Stimulated activated CD8-positive, alpha-beta memory T cell treated with anti-CD3 and anti-CD28 coated beads, Interleukin-2, amount 100 ng/mL, for 48 hours (primary cell): ENCODE measurements at regions not wholly inside any gene's neighbourhood (a gene's known extent, or its start where the extent isn't known, plus 50 kb on each side); places are given as distances from the start of the nearest gene placed in this dataset.

Experiments used
- DNase-seq, 2 donors: peaks; one replicate each; pipeline ENCODE4 v3.0.0-alpha.2; 2020; ENCODE audit warnings: low read depth in 2 of 2

DNA sequence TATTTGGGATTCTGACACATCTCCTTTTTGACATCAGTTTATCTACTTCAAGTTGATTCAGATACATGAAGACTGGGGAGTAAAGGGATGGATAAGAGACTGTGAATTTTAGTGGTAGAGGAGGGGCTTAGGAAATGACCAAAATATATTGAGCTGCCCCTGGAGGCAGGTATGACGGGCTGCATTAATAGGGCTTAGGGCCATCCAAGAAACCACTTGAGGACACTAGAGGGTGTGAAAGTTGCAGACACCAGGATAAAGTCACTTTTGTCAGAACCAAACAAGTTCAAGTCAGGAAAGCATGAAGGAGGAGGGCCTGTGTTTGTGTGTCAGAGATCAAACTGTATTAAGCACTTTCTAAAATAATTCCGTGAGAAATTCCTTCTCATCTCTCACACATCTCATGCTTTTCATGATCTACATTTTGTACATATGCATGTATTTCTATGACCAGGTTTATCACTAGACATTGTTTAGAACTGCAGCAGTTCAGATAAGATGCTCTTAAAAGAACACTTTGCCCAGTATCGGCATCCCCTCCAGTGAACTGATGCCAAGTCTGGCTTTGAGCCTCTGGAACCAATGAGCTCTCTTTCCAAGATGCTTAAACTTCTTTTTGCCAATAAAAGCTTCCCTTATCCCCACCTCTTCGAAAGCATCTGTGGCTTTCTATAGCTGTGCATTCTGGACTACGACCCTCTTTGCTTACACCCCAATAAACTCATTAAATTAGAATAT lies 136.9 kb downstream of the SLC38A1 start:
- DNase-seq = no peak

DNA sequence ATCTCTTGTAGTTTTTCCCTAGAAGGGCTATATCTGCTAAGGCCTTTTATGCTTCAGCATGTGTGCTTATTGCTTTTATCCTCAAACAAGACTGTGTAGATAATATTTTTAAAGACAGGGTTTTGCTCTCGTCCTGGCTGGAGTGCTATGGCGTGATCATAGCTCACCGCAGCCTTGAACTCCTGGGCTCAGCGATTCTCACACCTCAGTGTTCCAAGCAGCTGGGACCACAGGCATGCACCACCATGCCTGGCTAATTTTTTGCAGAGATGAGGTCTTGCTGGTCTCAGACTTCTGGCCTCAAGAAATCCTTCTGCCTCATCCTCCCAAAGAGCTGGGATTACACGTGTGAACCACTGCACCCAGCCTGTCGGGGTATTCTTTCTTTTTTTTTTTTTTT lies 137.3 kb upstream of the SCAF11 start:
- DNase-seq = no peak

DNA sequence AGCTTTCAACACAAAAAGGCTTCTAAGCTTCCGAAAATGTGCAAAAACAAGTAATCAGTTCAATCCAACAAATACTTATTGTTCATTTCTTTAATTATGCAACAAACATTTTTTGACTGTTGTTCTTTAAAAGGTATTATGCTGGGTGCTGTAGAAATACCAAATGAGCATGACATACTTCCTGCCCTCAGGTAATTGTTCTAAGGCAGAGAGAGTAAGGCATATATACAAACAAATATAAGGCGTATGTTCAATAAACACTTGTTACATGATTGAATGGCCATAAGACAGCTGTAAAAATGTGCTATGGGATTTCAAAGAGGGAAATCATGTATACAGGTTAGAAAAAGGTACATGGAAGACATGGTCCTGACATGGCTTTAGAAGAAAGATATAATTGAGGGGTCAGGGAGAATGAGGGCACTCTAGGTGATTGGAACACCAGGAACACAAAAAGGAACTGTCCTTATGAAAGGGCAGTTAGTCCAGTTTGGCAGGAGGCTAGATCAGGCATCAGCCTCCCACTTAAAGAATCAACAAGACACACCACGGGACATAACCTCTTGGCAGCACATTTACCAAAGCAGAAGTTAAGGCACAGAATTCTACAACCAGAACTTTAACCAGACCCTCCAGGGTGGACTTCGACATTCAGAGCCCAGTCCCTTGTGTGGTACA lies 135.8 kb upstream of the SCAF11 start:
- no peak for DNase-seq

DNA sequence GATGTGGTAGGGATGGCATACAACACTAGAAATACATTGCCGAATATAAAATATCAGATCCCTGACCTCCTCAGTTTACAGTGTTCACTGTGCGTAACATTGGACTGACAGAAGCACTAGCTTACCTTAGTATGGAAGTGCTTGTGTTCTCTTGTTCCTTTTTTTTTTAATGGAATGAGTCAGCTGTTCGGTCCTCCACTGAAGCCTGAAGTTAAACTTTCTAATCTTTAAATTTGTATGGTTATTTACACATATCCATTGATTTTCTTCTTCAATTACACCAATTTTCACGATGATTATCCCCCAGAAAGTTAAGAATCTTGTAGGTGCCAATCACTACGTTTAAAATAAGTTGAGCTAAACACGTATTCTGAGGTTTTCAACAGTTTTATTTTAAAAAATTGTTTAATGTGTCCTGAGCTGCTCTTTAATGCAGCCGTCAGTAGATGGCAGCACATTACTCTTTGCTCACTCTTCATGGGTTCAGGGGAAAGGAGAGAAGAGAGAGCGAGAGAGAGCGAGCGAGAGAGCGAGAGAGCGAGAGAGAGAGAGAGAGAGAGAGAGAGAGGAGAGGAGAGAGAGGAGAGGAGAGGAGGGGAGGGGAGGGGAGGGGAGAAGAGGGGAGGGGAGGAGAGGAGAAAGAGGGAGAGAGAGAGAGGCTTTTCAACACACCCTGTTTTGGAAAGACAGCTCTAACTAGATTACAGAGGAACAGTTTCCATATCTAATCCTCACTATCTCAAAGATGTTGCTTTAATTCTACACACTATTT lies 134.7 kb upstream of the SCAF11 start:
- peak; percentile 9 to 10 for DNase-seq

DNA sequence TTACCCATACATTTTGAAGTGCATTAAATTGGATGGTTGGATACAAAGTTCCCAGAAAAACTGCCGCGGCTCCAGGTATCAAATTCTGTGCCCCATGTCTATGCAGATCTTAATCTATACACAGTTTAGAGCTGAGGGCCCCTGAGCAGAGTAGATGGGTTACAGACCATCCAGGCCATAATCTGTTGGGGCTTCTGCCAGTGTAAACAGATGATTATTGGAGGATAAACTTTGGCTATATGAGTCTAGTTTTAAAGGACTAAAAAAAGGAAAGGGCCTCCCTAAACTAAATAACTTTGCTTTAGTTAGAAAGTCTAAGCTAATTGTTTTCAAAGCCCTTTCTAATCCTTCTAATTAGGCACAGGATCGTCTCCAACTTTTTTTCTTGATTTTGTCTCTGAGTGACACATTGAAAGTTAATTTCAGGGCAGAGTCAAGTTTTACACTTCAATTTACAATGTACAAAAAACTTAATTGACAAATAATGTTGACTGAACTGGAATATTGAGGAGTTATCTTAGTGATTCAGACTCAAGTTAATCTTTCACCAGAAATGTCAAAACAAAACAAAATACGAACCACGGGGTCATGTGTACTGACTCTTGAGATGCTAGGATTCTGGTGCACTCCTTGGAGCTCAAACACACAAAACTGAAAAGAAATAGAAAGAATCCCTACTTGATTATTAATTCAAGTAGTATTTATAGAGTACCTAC lies 133.9 kb upstream of the SCAF11 start:
- DNase-seq = no peak

DNA sequence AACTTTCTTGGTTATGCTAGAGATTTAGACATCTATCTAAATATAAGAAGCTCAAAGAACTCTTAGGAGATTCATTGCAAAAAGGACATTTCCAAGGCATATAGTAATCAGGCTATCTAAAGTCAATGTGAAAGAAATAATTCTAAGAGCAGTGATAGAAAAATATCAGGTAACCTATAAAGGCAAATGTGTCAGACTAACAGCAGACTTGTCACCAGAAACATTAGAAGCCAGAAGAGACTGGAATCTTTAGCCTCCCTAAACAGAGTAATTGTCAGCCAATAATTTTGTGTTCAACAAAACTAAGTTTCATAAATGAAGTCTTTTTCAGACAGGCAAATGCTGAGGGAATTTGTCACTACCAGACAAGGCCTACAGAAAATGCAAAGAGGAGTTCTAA lies 122.0 kb upstream of the SCAF11 start:
- no peak for DNase-seq

DNA sequence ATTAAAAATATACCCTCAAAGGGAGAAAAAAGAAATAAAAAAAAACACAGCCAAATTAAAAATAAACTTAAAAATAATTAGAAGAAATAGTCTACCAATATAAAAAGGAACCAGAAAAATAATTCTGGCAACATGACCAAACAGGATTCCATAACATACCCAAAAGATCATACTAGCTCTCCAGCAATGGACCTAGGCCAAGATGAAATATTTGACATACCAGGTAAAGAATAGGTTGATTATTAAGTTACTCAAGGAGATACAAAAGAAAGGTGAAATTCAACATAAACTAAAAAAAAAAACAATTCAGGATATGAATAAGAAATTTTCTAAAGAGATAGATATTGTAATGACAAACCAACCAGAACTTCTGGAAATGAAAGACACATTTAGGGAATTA lies 121.3 kb upstream of the SCAF11 start:
- DNase-seq = no peak

DNA sequence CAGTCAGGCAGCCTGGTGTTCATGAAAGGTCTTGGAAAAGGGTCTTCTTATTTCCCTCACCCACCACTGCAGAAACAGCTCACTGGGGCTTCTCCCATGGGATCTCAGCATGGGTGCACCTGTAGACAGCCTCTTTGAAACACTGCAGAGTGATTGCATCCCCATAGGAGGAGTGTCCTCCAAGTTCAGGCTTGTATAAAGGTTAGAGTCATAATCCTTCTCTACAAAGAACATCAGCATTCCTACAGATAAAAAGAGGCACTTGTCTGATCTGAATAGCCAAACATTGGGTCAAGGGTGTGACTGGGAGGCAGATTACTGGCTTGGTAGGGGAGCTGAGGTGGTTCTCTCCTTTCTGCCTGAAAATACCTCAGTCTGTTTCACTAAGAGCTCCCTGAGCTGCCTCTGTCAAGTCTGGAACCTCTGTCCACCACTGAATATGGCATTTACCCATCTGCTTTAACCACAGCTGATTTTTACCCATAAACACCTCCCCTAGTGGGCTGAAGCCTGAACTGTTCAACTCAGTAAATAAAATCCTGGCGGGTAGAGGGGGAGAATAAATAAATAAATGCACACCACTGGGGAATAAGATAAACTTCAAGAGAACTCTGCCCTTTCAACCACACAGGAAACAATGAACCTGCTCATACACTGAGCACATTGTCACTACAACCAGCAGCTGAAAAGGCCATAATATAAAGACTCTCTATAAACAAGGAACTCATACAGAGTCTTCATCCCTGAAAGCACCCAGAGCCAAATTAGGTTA lies 120.7 kb upstream of the SCAF11 start:
- no peak for DNase-seq

DNA sequence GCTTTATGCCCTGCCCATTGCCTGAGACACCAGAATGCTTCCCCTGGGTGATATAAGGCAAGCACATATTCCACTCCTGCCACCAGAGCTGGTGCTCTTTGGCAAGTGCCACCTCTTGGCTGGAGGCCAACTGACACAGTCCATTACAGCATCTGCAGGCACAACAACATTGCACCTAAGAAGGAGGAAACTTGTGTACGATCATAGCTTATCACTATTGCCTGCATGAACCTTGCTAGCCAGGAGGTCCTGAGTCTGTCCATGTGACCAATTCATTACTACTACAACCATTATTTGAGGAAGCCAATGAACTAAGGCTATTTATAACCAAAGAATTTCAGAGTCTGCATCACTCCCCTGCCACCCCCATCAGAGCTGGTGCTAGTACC lies 119.8 kb upstream of the SCAF11 start:
- no peak for DNase-seq

DNA sequence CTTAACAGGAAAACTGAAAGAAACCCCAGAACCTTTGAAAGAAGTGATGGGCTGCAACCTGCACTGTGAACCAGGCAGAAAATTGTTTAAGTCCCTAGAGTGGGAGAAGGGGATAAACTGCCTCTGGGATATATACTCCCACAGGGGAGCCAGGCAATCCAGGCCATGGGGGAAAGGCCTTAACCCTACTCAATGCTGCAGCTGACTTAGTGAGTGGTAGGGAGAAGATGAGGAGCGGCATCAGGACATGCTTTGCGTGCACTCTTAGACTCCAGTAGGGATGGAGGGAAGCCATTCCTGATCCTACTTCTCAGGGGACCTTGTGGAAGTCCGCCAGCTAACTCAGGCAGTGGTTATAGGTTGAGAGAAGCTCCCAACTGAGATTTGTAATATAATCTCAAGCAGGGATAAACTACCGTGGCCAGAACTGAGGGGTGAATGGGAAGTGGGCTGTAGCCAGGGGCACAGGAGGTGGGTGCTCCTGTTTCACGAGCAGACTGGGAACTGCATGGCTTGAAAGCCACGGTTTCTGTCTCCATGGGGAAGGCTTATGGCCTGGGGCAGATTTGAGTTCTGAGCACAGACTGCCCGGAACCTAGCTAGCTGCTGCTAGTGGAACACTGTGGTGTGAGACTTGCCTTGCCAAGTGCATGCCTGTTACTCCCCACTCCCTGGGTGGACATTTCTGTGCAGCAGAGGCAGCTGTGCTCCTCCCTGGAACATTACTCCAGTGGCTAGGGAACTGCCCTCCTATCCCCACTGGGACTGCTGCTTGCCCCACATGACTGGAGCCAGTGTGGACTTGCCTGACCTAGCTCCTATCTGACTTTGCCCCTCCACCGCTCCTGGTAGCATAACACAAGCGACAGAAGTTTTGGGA lies 119.2 kb upstream of the SCAF11 start:
- no peak for DNase-seq

DNA sequence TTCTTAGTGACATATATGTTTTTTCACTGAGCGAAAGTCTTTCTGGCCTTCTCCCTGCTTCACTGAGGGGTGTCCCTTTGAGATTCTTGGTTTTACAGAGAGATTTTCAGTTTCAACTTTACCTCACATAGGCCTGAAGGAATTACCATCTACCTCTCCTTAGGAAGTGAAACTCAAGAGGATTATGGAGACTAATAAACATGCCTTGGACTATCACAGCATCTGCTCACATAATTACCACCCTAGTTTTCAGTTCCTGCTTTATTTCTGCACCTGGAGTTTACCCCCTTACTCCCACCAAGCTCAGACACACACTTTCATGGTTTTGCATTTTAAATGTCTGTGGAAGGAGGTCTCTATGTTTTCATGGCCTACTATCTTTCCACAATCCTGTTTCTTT lies 118.3 kb upstream of the SCAF11 start:
- DNase-seq = no peak

DNA sequence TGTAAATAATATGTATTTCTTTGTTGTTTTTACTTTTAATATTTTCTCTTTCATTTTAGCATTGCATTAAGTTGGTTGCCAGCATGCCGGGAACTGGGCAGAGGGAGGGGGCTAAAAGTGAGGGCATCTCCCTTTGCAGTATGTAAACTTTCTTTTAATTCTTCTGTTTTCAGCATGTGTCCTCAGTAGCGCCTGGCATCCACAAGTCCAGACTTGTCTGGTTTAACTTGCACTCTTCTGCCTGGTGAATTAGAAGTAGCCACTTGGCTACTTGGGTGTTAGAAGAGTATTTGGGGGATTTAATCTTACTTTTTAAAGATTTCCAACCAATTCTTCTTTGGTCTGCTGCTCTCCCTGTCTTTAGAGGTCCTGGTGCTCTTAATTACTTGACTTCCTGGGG lies 117.2 kb upstream of the SCAF11 start:
- no peak for DNase-seq

DNA sequence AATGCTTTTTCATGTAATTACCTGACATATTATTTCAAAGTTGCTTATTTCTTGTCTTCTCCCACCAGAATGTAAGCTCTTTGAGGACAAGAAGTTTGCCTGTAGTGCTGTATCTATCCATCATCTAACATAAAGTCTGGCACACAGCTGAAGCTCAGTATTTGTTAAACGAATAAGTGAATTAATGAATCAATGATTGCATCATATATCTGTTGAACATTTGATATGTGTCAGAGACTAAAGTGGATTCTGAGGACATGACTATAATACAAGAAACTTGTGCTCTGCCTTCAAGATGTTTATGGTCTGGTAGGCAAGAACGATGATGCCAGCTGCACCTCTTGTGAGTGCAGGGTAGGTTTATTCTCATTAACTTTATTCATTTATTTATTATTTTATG lies 115.4 kb upstream of the SCAF11 start:
- no peak for DNase-seq

DNA sequence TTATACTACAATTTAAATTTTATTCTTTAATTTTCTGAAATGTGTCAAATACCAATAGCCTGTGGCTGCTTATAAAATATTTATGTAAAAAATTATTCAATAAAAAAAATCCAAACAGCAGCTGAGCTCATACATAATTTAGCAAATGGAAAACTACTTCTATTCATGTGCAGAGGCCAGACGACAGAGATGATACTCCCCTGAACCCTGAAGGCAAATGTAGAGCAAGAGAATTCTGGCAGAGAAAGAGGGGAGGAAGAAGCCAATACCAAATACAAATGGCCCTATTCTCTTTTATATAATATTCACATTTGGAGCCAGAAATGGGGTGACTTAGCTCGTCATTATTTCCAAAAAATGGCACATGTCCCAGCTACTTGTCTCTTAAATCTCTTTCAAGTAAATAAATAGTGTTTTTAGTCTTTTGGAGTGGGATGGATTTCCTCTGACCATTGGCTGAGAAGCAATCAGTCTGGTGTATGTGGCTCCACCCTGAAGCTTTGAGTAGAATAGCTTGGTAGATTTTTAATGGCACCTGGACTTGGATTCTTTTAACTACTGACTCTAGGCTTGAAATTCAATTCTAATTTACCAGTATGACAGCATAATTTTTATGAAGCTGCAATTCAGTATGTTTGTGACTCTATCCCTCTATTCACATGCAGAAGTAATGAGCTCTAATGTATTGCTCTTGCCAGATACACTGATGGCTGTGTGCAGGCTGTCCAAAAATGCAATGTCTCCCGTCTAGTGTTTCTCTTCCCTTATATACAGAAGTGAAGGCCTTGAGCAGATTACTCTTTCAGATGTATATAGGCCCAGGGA lies 113.4 kb upstream of the SCAF11 start:
- DNase-seq = no peak

DNA sequence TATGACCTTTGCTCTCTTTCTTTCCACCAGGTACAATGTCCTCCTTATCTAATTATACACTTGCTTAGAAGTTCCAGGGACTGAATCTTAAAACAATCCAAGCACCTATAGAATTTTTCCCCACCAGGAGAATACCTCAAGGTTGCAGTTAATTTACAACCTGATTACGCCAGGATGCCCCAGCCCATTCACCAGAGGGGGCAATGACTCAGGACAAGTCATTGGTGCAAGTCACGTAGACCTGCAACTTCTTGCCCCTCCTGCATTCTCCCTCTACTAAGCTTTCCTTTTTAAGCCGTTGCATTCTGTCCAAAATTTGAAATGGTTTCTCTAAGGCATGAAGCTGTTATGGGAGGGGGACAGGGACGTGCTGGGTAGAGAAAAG lies 111.1 kb upstream of the SCAF11 start:
- no peak for DNase-seq

DNA sequence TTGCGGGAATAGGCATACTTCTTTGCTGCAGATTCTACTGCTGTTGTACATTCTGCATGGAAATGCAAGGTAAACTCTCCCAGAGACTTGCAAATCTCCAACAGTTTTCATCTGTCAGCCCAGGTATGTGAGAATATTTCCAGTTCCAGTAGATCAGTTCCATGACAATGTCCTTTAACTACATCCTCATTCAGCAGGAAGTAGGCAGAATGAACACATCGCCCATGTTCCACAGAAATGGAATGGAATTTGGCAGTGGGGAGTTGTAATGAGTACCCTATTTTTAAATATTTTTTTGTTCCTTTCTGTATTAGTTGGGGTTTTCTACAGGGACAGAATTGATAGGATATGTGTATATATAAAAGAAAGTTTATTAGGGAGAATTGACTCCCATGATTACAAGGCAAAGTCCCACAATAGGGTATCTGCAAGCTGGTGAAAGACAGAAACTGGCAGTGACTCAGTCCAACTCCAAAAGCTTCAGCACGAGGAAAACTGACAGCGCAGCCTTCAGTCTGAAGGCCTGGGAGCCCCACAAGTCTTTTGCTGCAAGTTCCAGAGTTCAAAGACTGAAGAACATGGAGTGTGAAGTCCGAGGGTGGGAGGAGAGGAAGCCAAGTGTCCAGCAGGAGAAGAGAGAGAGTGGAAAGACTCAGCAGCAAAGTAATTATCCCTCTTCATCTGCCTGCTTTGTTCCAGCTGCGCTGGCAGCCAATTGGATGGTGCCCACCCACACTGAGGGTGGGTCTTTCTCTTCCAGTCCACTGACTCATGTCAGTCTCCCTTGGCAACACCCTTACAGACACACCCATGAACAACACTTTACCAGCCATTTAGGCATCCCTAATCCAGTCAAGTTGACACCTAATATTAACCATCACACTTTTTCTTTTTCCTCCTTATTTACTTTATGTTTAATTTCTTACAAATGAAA lies 110.4 kb upstream of the SCAF11 start:
- DNase-seq = no peak

DNA sequence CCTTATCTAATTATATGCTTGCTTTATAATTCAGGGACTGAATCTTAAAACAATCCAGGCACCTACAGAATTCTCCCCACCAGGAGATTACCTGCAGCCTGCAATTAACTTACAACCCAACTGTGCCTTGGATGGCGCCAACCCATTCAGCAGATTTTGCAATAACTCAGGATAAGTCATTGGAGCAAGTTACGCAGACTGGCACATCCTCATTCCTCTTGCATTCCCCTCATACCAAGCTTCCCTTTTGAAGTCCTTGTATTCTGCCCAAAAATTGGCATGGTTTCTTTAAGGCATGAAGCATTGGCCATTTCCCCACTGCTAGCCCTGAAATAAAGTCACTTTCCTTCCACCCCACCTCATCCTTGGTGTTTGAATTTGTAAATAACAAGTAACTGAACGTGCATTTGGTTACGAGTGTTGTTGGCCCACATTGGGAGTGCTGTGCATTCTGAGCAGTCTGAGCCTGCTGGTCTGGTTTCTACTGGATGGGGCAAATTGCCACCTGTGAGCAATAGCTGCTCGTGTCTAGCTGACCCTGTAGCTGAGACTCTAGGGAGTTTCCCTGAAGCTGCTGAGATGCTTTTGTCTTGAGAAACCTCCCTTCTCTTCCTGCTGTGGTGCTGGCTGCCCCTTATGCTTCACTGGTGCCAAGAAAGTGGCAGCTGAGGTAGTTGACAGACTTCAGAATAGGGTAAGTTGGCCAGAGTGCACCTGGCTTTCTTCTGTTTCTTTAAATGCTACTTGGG lies 99.2 kb upstream of the SCAF11 start:
- DNase-seq = no peak

DNA sequence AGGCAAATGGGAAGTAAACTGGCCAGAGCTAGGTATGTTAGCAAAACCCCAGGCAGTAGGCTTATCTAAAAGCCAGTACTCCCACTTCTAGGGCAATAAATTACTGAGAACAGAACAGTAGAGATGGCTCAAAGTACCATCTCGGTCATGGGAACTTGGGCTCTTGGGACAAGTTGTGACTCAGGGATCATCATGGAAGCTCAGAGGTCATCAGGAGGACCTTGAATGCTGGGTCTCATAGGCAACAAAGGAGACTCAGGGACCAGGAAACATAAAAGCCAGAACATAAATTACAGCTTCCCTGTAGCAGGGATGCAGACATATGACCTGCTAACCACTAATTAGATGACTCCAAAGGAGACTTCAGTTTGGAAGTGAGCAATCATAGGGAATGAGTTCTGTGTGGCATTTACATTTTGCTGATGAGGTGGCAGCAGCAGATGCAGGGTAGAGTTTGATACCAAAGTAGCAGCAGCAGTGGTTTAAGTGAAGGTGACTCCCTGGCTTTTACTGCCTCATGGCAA lies 97.6 kb upstream of the SCAF11 start:
- no peak for DNase-seq
